GM19397 (cell line): ENCODE measurements at regions not wholly inside any gene's neighbourhood (a gene's known extent, or its start where the extent isn't known, plus 50 kb on each side); places are given as distances from the start of the nearest gene placed in this dataset.

Source experiments
- ATAC-seq: cut with Tn5 transposase; IDR thresholded peaks from one replicate; pipeline ENCODE4 v1.9.1; 2021; ENCODE audit warnings: mild to moderate bottlenecking, moderate library complexity; ENCODE audit not compliant: unreplicated experiment

DNA sequence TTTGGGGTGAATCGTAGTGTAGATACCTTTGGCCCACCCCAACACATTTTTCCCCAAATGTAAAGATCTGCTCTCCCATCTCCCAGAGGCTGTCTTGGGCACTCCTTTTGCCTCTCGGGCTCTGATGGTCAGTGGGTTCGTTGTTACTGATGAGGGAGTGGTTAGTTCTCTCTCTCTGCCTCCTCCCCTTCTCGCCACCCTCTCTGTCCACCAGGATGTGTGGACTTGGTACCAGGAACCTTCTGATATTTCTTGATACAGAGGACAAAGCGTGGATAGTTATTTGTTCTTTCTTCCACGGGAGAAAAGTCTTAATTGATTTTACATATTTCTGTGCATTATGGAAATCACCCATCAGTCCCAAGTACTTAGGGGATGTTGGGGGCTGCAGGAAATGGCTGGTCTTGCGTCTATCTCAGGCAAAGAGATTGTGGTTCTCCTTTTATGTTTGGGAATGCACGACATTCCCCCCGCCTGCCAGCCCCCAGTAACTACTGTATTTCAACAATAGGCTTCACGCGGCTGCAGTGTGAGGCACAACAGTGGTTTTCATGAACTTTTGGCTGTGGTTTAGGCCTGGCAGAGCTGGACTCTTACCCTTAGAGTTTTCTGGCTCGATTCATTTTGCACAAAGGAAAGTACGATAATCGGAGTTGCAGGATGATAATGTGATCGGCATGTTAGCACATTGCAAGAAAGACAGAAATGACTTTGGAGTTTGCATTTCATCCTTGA lies 79.0 kb upstream of the ZNF536 start:
- ATAC-seq: no peak

DNA sequence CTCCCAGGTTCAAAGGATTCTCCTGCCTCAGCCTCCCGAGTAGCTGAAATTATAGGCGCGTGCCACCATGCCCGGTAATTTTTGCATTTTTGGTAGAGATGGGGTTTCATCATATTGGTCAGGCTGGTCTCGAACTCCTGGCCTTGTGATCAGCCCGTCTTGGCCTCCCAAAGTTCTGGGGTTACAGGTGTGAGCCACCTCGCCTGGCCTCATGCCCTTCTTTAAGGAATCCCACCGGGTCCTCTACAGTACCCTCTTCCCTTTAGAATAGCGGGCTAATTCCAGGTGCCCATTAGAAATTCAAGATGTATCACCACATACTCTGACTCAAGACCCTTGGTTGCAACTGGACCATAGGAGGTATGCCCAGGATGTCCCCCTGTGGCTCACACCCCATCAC lies 74.2 kb upstream of the ZNF536 start:
- no peak for ATAC-seq

- no peak for ATAC-seq
Measured at GRCh38 chr19:30303131-30303654, 69.0 kb upstream of the ZNF536 start.

GRCh38 chr19:30304540-30304939 lies 67.6 kb upstream of the ZNF536 start:
- ATAC-seq: no peak

GRCh38 chr19:30305346-30306060 lies 66.7 kb upstream of the ZNF536 start:
- ATAC-seq: no peak

DNA sequence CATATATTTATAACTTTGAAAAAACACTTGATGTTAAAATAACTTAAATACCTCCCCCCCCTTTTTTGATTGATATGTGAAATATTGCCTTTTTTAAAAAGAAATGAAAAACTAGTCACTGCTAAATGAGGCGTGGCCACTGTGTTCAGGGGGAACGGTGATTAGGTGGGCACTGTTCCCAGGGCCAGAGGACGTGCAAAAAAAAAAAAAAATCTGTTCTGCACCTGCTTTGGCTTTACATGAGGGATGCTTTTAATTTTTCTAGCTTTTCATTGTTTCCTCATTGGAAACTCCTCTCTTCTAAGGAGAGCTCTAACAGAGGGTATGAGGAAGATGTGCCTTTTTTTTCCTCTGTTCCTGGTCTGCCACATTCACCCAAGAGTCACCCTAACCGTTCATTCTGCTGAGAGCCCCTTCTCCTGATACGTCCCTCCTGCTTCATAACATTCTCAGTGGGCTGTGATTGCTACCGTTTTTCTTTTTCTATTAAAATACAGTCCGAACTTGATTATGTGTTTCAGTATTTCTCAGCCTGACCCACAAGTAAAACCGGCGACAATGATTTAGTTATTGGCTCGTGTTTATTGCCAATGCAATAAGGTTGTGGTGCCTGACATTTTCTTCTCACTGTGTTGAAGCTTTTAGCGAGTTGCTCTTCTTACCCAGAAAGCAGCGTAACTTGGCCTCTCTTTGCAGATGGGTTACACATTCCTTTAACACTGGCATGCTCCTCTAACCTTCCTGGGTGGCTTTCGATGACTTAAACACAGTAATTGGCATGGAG lies 64.8 kb upstream of the ZNF536 start:
- no peak for ATAC-seq

DNA sequence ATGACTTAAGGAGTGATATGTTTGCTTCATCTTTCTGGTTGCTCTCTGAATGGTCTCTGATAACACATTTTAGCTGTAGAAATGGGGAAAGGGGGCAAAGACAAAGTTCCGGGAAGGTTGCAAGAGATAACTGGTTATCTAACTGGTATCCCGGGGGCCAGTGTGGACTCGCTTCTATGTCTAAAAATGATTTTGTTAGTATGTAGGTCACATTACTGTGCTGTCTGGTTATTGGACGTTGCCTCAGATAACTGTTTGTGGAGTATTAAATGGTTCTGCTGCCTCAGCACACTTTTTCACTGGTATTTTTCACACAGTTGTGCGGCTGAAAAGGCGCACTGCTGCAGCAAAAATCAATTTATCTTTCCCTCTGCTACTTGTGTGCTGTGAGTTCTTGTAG lies 63.0 kb upstream of the ZNF536 start:
- no peak for ATAC-seq

- ATAC-seq: no peak
Measured at GRCh38 chr19:30309905-30310601, 62.1 kb upstream of the ZNF536 start.

GRCh38 chr19:30310602-30311263 lies 61.5 kb upstream of the ZNF536 start:
- ATAC-seq: no peak

- ATAC-seq: no peak
Measured at GRCh38 chr19:30311911-30312310, 60.3 kb upstream of the ZNF536 start.

DNA sequence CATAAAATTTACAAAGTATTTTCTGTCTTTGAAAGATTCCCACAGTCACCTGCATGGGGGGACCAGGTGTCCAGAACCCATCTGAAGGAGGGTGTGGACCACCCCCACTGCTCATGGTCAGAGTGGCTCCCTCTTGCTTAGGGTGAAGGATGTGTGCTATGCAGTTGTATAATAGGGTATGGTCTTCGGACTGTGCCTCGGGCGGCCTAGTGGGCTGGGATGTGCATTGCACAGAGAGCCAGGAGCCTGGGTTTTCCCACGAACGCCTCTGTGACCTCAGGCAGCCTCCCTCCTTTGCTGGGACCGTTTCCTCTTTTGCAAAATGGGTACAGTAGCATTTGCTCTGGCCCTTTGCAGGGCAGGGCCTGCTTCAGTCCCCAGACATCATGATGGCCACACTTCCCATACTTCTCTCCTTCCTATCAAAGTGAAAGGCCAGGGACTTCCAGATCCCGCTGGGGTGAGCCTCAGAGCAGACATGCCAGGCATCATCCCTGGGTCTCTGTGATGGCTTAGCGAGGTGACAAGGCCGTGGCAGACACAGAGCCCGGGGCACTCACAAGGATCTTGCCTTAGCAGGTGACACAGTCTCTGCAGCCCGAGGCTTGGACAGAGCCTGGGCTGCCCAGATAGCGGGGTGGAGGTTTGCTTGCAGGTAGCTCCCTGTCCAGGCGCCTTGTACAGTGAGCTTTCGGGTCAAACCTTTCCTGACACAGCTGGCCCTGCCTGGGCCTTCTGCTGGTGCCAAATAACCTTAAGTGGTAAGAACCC lies 59.4 kb upstream of the ZNF536 start:
- no peak for ATAC-seq

- ATAC-seq: no peak
Measured at GRCh38 chr19:30313353-30313750, 58.8 kb upstream of the ZNF536 start.

DNA sequence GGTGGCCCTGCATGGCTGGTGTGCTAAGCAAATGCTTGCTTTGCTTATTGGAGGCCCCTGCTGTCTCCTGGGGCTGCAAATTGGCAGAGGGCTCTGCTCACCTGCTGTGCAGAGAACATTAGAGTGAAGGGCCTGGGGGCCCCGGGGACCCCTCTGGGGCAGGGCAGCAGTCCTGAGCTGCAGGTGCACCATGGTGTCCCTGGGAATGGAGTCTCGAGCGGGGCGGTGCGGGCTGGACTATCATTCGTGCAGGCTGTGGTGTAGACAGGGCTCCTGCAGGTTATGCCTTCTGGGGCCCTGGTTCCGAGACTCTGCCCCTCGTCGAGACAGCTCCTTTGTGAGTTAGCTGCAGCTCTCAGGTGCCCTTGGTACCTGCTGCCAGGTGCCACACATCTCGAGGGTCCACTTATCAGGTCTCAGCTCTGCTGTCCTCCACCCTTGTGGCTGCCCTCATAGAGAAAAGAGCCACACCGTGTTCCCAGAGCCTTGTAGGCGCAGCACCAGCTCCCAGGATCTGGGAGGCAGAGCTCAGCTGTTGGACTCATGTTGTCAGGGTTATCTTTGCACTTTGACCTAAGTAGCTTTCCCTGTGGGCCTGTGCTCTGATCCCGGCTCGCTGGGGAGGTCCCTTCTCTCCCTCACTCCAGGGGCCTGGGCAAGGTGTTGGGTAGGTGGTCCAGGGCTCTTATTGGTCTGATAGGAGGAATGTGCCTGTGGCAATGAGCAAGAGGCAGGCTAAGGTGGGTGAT lies 58.0 kb upstream of the ZNF536 start:
- no peak for ATAC-seq

- ATAC-seq: no peak
Measured at GRCh38 chr19:30314805-30315155, 57.4 kb upstream of the ZNF536 start.

GRCh38 chr19:30315159-30315558 lies 57.0 kb upstream of the ZNF536 start:
- ATAC-seq: no peak

DNA sequence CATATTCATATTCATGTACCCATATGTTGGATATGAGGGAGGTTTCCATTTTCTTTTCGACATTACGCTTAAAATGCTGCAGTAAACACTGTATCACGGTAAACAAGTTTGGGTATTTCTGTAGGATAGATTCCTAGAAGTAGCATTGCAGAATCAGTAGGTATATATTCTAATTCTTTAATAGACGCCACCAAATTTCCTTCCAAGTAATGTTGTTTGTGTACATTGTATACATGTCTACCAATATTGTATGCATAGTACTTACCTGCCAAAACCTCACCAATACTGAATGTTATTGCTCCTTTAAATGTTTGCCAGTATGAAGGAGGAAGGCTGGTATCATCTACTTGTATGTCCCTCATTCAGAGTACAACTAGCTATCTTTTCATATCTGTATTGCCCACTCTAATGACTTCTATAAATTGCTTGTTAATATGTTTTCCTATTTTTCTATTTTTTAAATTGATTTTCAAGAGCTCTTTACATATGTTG lies 56.1 kb upstream of the ZNF536 start:
- no peak for ATAC-seq

DNA sequence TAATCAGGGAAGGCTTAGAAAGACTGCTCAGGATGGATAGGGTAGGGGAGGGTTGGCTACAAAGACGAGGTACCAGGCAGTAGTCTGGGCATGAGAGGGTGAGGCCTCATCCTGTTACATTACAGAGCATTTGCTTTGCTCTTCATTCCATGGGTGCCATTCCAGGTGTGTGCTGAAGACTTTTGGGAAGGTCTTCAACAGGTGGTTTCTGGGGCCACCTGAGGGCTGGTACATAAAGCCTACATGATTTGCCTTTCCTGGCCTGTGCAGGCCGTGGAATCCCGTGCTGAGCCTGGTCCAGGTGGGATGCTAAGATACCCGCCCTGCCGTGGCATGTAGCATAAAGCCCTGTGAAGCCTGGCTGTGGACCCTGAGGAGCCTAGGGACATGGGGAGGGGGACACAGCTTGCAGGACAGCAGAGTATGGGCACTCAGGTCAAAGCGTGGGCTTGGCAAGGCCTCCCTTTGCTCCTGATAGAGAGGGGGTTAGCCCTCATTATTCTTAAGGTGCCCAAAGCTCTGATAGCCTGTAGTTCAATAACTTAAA lies 55.6 kb upstream of the ZNF536 start:
- no peak for ATAC-seq

- no peak for ATAC-seq
Measured at GRCh38 chr19:30317403-30317802, 54.8 kb upstream of the ZNF536 start.

DNA sequence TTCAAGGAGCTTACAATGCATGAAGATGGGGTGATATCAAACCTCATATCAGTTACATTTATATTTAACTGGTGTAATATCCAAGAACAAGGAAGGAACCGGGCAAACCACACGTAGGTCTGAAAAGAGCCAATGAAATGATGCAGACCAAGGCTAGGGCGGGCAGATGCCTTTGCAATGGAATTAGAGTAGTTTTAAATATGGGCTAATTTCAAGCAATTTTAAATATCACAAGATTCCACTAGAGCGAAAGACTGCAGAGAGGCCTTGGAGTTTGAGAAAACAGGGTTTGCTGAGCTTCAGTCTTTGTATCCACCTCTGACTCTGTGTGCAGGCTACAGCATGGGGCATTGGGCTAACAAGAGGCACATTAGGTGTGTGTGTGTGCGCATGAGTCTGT lies 53.9 kb upstream of the ZNF536 start:
- no peak for ATAC-seq
